ENCODE measurements at regions not wholly inside any gene's neighbourhood (a gene's known extent, or its start where the extent isn't known, plus 50 kb on each side); places are given as distances from the start of the nearest gene placed in this dataset.

DNA sequence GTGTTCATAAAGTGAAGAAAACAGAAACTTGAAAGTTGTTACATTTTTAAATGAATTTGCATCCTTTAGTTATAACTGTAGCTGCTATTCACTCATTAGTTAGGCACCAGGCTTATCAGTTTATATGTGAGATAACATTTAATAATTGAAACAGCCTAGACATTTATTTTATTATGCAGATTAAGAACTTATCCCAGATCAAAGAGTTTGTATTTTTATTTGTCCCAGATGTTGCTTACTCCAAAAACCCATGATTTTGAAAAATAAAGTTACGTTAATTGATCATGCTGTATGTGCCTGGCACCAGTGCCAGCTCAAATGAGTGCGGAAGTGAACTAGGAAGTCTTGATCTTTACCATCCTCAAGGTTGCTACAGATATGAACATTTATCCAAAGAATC is 172.7 kb upstream of the CARD18 start:
- TF ChIP-seq, protein P1, sequence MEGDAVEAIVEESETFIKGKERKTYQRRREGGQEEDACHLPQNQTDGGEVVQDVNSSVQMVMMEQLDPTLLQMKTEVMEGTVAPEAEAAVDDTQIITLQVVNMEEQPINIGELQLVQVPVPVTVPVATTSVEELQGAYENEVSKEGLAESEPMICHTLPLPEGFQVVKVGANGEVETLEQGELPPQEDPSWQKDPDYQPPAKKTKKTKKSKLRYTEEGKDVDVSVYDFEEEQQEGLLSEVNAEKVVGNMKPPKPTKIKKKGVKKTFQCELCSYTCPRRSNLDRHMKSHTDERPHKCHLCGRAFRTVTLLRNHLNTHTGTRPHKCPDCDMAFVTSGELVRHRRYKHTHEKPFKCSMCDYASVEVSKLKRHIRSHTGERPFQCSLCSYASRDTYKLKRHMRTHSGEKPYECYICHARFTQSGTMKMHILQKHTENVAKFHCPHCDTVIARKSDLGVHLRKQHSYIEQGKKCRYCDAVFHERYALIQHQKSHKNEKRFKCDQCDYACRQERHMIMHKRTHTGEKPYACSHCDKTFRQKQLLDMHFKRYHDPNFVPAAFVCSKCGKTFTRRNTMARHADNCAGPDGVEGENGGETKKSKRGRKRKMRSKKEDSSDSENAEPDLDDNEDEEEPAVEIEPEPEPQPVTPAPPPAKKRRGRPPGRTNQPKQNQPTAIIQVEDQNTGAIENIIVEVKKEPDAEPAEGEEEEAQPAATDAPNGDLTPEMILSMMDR (IDR thresholded peaks at IDR 0.05; ENCODE audit: borderline replicate concordance, extremely low read depth, low read length, poor library complexity, severe bottlenecking) = no peak
- TF ChIP-seq EZH2 (IDR thresholded peaks at IDR 0.05; ENCODE audit: borderline replicate concordance, low read depth, low read length, severe bottlenecking) = no peak

Data from DND-41 (cell line).